ENCODE measurements at regions not wholly inside any gene's neighbourhood (a gene's known extent, or its start where the extent isn't known, plus 50 kb on each side); places are given as distances from the start of the nearest gene placed in this dataset.

- H3K4me3 ChIP-seq (ENCODE audit: low read depth, low read length), result no peak overlapping the region
- DNase-seq (ENCODE audit: low read depth), result no peak
- TF ChIP-seq, protein P1, sequence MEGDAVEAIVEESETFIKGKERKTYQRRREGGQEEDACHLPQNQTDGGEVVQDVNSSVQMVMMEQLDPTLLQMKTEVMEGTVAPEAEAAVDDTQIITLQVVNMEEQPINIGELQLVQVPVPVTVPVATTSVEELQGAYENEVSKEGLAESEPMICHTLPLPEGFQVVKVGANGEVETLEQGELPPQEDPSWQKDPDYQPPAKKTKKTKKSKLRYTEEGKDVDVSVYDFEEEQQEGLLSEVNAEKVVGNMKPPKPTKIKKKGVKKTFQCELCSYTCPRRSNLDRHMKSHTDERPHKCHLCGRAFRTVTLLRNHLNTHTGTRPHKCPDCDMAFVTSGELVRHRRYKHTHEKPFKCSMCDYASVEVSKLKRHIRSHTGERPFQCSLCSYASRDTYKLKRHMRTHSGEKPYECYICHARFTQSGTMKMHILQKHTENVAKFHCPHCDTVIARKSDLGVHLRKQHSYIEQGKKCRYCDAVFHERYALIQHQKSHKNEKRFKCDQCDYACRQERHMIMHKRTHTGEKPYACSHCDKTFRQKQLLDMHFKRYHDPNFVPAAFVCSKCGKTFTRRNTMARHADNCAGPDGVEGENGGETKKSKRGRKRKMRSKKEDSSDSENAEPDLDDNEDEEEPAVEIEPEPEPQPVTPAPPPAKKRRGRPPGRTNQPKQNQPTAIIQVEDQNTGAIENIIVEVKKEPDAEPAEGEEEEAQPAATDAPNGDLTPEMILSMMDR (IDR thresholded peaks at IDR 0.05; ENCODE audit: insufficient read depth, low read length), result no peak
These were observed 946.8 kb downstream of the GRIK2 start for GRCh38 chr6:102340311-102340710.

GRCh38 chr6:102333736-102334135, 940.2 kb downstream of the GRIK2 start:
- TF ChIP-seq, protein P1 (IDR thresholded peaks at IDR 0.05; ENCODE audit: insufficient read depth, low read length), result no peak
- DNase-seq (ENCODE audit: low read depth), result no peak
- H3K4me3 ChIP-seq (ENCODE audit: low read depth, low read length), result no peak overlapping the region

DNA sequence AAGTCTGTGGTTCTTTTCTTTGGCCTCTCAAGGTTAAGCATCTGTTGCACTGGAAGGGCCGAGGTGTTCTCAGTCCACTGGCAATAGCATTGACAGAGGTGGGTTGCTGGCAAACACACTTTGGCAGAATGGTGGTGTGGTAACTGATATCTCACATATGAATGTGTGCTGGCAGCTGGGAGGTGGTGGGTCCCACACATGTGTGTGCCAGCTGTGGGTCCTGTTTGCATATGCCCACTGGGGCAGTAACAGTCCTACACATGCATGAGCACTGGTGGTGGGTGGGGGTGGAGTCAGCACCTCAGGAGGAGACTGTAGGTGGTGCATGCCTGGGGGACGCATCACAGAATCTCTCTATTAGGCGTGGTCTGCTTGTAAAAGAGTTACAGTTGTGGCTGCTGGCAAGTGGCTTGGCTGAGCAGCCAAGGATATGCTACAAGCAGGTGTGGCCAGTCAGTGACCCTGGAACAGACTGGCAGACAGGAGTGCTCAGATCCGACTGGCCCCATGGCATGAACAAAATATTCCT, 934.3 kb downstream of the GRIK2 start:
- no peak overlapping the region for H3K4me3 ChIP-seq (ENCODE audit: low read depth, low read length)
- TF ChIP-seq, protein P1 (IDR thresholded peaks at IDR 0.05; ENCODE audit: insufficient read depth, low read length), result no peak
- DNase-seq (ENCODE audit: low read depth), result no peak

DNA sequence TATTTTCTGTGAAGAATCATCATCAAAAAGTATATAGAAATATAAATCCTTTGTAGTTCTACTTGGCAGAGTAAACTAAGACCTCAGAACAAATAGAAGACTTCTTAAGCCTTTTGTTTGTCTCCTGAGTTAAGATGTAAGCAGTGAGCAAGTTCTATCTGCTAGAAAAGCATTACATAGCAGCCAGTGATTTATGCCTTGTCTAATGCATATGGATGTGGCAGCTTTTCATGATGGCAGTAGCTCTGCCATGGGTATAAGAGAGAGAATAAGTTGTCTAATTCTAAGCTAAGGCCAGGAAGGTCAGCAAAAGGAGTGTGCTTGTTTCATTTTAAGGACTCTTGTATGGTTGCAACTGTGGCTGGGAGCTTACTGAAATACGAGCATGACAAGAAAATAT, 920.2 kb downstream of the GRIK2 start:
- TF ChIP-seq, protein P1 (IDR thresholded peaks at IDR 0.05; ENCODE audit: insufficient read depth, low read length), result no peak
- H3K4me3 ChIP-seq (ENCODE audit: low read depth, low read length), result no peak overlapping the region
- no peak for DNase-seq (ENCODE audit: low read depth)

DNA sequence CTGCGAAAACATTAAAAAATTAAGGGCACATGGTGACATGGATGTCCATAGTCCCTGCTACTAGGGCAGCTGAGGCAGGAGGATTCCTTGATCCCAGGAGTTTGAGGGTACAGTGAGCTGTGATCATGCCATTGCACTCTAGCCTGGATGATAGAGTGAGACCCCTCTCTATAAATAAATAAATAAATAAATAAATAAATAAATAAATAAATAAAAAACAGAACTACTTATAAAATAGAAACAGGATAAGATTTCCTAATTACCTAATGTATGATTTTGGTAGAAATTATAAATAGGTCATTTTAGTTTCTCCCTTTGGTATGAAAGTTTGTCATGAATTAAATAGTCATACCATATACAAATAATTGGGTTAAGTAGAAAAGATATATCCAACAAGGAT, 916.2 kb downstream of the GRIK2 start:
- TF ChIP-seq, protein P1 (IDR thresholded peaks at IDR 0.05; ENCODE audit: insufficient read depth, low read length), result no peak
- DNase-seq (ENCODE audit: low read depth), result no peak

DNA sequence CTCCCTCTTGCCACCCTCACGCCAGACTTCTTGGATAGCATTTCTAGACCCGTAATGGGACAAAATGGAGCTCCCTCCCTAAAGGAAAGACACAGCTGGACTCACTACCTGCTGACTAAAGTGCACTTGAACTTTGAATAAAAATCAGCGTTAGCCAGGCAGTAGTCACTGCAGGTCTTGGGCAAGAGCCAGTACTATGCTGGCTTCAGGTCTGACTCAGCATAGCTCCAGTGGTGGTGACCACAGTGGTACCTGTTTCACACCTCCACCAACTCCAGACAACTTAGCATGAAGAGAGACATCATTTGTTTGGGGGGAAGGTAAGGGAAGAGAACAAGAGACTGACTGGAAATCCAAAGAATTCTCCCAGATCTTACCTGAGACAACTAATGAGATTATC, 906.8 kb downstream of the GRIK2 start:
- H3K4me3 ChIP-seq (ENCODE audit: low read depth, low read length), result no peak overlapping the region
- TF ChIP-seq, protein P1 (IDR thresholded peaks at IDR 0.05; ENCODE audit: insufficient read depth, low read length), result no peak
- no peak for DNase-seq (ENCODE audit: low read depth)

More for the DNA sequence above, 916.2 kb downstream of the GRIK2 start:
- no peak overlapping the region for H3K4me3 ChIP-seq (ENCODE audit: low read depth, low read length)

DNA sequence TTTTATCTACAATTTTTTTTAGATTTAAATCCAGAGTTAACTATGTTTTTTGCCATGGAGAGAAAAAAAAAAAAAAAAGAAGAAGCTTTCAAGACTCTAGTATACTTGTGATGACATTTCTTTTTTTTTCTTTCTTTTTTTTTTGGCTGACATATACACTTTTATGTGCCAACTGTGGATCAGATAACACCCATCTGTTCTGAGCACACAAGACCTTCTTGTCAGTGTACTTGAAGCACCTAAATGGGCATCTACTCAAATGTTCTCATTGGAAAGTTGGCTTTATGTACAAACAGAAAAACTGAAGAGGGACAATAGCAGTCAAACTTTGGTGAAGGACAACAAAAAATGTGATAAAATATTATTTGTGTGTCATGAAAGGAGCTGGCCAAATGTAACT, 904.5 kb downstream of the GRIK2 start:
- DNase-seq (ENCODE audit: low read depth), result no peak
- TF ChIP-seq, protein P1 (IDR thresholded peaks at IDR 0.05; ENCODE audit: insufficient read depth, low read length), result no peak
- H3K4me3 ChIP-seq (ENCODE audit: low read depth, low read length), result no peak overlapping the region
